Dedifferentiated amniotic fluid mesenchymal stem cell (primary cell): ENCODE measurements at regions not wholly inside any gene's neighbourhood (a gene's known extent, or its start where the extent isn't known, plus 50 kb on each side); places are given as distances from the start of the nearest gene placed in this dataset.
"Not testable (repeated sequence)": the region's sequence is repeated elsewhere in the genome, so short reads cannot be mapped to it uniquely, and the experiment has no call there.

Experiments
- DNase-seq: peaks from one replicate; pipeline ENCODE4 v3.0.0-alpha.2; 2016; ENCODE audit errors: extremely low spot score

DNA sequence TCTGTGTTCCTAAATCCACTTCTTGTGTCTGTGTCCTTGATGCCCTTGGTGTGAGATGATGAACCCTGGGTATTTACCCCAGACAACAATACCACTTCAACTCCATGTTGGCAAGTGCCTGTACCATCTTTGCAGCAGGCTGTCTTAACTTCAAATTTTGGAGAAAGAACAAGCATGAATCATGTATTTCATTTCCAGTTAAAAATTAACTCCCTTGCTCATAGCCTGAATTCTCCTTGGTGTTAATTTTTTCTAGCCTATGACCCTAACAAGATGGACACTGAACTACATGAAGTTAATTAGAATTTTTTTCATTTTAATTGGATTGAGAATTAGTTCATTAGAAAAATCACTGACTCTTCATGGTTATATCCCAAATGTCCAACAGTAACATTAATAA is 267.8 kb upstream of the INTU start:
- no peak for DNase-seq

DNA sequence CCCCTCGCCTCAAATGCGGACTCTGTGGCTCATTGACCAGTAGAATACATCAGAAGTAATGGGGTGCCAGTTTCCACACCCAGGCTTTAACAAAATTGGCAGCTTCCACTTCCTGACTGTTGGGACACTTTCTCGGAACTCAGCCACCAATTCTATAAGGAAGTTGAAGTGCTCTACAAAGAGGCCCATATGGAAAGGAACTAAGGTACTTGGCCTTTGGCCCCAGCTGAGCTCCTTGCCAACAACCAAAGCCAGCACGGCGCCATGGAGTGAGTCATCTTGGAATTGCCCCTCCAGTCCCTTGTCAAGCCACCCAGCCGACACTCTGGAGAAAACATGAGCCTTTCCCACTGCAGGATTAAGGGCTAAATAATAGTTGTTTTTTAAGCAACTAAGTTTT is 262.2 kb upstream of the INTU start:
- DNase-seq = no peak

DNA sequence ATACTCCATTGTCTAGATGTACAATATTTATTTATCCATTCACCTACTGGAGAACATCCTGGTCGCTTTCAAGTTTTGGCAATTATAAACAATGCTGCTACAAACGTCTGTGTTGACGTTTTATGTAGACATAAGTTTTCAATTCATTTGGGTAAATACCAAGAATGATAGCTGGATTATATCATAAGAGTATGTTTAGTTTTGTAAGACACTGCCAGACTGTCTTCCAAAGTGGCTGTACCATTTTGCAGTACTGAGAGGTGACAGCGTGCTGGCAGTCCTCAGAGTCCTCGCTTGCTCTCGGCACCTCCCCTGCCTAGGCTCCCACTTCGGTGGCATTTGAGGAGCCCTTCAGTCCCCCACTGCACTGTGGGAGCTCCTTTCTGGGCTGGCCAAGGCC is 253.3 kb upstream of the INTU start:
- no peak for DNase-seq

DNA sequence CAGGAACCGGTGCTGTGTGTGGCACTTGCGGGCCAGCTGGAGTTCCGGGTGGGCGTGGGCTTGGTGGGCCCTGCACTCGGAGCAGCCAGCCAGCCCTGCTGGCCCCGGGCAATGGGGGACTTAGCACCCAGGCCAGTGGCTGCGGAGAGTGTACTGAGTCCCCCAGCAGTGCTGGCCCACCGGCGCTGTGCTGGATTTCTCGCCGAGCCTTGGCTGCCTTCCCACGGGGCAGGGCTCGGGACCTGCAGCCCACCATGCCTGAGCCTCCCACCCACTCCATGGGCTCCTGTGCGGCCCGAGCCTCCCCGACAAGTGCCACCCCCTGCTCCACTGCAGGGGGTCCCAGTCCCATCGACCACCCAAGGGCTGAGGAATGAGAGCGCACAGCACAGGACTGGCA is 252.8 kb upstream of the INTU start:
- not testable (repeated sequence) for DNase-seq

DNA sequence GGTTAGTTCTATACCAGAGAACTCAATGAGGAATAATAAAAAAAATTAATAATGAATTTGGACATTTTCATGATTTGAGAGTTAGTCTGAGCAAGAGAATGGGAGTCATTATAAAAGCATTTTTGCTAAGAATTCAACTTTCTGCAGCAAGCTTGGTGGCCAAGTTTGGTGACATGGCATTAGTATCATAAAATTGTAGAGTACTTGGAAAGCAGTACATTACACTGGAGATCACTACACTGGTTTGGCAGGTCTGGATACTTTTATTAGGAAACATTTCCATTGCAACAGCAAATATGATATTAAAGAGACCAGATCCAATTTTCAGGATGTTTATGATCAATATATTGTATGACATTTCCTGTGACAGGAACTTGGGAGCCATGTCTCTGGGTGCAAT is 249.1 kb upstream of the INTU start:
- no peak for DNase-seq

DNA sequence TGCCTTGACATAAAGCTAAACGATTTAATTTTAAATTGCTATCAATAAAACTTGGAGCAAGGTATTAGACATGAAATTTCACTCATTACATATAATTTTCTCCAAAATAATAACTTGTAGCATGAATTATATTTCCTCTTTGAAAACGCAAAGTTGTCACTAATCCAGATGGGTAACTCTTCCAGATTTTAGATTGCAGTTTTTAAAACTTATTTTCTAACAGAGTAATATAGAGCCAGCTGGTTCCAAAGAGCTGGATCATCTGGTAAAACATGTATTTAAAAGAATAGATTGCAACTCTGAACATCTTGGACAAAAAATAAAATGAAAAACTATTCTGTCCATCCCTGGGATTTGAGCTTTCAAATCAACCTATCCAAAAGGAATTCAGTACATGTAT is 238.2 kb upstream of the INTU start:
- no peak for DNase-seq

DNA sequence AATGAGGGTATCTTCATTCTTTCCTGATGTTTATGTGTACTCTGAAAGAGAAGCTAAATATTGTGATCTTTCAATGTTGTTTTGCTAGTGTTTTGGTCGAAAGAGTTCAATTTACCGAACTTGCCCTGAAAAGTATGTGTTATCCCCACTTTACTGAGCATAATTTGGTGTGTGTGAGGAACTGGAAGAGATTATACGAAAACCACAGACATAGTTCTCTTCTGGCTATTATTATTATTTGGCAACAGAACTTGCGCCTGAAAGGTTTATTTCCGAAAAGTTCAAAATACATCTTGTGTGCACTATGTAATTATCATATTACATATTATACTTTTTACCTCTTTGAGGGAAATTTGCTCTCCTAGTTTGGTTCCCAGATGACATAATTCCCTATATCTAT is 232.5 kb upstream of the INTU start:
- no peak for DNase-seq

DNA sequence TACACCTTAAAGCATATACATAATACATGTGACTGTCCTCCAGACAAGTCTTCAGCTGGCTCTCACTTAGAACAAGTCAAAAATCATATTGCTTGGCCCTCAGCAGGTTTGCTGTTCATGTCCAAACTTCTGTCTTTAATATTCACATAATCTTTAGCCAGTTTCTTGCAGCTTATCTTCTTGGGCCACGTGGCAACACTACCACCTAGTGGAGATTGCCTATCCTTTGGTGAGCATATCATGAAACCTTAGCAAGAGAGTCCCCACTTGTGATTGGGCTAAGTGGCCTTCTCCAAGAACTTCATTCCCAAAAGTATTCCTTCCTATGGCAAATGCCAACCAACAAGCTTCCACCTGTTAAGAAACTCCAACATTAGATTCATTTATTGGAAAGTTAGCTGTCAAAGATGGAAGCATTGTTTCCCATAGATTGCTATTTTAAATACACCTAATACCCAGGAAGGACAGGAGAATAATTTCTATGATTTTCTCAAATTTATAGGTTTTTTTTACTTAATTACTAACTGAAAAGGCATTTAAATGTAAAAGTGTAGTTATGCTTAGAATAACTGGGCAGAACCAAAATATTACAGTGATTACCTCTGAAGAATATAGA is 231.9 kb upstream of the INTU start:
- peak; percentile 77 for DNase-seq

DNA sequence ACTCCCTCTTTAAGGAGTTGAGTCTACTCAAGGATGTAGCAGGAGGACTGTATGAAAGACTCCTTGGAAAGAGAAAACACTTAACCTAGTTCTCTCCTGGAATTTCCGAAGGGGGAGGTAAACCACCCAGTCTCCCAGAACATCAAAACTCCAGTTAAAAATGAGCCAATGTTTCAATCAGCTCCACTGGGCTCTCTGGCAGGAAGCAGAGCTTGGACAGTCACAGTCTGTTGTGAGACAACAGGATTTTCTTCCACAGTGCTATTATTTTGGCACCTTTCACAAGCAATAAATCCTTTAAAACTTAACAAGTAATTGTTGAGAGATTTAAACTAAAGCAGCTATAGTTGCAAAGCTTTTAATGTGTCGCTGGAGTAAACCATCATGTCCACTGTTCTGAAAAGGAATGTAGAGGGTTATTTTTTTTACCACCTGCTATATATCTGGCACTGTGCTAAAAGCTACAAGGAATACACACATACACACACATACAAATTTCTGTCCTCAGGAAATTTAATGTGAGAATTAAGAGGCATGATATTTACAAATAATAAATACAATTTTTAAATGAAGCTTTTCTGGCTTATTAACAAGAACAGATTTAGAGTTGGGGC is 229.2 kb upstream of the INTU start:
- no peak for DNase-seq

DNA sequence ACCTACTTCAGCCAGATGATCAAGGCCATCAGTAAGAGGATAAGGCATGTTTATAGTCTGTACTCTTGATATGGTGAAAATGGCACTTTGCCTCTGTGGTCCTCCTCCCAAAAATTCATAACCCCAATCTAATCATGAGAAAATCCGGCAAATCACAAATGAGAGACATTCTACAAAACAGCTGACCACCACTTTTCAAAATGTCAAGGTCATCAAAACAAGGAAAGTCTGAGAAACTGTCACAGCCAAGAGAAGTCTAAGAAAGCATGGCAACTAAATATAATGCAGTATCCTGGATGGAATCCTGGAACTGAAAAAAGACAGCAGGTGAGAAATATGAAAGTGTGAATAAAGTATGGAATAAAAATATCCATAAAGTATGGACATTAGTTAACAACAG is 226.6 kb upstream of the INTU start:
- no peak for DNase-seq

DNA sequence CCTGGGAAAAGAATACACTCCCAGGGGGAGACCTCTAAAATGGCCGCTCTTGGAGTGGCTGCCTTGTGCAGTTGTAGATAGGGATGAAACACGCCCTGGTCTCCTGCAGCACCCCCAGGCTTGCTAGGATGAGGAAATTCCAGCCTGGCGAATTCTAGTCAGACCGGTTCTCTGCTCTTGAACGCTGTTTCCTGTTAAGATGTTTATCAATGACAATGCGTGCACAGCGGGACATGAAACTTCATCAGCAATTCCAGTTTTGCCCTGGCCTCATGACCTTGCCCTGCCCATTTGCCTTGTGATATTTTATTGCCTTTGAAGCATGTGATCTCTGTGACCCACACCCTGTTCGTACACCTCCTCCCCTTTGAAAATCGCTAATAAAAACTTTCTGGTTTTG is 225.2 kb upstream of the INTU start:
- not testable (repeated sequence) for DNase-seq

DNA sequence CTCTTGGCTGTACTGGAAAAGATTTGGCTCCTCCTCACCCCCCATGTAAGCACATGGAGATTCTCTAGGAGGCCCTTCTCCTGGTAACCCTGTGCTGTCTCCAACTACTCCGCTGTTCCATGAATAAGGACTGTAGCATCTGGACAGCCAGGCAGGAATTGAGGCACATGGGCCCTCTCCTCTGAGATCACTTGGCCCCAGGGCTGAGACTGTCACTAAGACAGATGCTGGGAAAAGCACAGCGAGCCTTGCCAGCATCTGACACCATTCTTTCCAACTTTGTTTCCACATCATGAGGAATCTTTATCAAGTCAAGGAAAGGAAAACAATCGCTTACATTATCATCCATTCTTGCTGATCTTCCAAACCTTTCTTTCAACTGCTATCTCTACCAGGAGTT is 222.6 kb upstream of the INTU start:
- no peak for DNase-seq

DNA sequence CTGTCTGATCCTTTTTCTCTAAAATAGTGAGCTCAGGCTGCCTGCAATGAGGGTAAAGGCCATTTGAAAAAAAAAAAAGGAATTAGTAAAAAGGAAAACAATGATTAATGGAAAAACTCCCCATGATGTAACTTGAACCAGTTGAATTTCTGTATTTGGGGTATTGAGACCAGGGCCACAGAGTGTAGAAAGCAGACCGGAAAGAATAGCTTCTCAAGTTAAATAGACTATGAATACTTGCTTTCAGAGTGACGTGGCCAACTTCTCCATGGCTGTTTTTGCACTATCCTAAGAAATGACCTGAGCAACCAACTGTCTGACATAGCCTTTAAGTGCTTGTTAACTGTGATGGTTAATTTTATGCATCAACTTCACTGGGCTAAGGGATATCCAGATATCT is 222.1 kb upstream of the INTU start:
- no peak for DNase-seq

DNA sequence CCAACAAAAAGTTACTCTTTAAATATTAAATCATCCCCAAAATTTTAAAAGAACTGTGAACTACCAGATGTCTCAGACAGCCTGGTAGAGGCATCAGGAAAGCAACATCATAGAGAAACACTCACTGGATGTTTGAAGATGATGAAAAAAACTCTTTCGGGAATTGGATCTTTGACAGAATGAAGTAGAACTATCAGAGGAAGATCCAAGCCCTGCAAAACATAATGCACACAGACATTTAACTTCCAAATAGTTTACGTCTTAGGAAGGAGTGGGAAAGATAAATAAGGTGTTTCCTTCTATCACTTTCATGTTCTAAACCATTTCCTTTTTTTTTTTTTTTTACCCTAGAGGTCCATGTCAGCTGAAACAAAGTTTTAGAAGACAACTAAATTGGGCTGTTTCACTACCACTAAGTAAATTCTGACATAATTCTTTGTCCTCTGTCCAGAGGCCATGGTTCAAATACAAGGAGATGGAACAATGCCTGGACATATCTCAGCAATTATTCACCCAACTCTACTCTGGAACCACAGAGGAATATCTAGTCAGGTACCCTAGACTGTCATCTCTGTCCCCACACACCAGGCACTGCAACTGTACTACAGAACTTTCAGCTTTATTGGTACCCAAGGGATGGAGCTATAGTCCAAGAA is 217.7 kb upstream of the INTU start:
- no peak for DNase-seq

DNA sequence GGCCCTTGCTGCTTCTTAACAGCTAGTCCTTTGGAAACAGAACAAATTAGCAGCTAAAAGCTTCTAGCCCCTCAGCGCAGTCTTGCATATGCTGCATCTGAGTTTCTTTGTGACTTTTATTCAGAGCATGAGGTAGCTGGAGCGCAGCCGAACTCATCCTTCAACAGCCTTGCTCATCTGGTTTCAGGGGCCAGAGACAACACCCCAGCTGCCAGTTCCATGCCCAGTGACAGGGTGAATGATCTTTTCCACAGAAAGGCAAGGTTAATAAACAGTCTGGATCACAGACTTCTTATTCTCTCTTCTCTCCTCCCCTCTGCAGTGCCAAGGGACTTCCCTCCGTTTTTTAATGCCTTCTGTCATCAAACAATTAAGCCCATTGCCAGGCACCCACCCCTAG is 216.6 kb upstream of the INTU start:
- DNase-seq = no peak

DNA sequence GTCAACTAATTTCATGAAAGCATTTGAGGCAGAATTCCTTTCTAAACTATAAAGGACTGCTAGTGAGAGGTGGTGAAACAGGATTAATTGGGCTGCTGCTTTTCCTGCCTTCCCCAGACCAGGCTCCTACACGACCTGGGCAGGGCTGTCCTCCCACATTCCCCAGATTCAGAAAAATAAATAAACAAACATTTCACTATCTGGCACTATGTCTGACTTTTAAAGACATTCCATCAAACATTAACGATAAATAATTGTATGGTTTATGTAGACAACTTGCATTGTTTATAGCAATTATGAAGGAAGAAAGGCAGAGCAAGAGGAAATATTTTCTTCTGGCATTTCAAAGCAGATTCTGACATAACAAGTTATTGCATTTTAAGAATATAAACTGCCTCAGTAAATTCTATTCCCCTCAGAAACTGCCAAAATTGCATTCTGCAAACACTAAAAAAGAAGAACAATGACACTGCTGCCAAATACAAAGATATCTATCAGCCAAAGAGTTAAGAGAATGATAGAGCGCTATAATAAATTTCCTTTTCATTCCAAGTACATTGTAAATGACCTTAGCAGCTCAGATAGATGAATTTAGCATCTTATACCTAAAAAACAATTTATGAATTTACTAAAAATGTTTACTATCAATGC is 214.7 kb upstream of the INTU start:
- no peak for DNase-seq

DNA sequence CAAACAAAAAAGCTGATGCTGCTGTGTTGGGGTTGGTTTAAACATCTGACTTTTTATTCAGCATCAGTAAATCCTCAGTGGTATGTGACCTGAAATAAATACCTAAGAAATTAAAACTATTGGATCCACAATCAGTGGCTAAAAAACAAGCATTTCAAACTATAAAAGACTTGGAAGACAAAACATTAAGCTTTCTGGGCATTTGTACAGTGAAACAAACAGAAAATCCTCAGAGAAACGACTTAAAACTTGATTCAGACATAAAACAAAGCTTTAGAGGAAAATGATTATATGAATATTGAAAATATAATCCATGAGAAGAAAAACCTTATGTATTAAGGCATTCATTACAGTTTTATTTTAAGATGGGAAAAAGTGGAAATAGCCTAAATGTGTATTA is 213.3 kb upstream of the INTU start:
- DNase-seq = no peak

DNA sequence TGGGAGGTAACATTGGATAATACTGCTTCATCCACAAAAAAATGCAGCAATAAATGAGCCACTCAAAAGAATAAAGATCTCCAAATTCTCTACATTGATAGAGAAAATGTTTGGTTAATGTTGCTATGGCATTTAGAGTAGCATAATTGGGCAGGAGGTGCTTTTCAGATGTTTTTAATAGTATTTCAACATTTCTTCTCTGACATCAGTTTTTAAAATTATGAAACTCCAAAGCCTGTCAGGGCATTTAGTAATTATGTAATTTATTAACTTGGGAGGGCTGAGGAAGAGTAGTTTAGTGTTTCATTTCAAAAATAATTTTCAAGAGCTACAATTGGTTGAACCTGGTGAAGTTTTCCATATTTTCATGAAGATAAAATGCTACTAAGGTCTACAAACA is 211.3 kb upstream of the INTU start:
- DNase-seq = no peak

DNA sequence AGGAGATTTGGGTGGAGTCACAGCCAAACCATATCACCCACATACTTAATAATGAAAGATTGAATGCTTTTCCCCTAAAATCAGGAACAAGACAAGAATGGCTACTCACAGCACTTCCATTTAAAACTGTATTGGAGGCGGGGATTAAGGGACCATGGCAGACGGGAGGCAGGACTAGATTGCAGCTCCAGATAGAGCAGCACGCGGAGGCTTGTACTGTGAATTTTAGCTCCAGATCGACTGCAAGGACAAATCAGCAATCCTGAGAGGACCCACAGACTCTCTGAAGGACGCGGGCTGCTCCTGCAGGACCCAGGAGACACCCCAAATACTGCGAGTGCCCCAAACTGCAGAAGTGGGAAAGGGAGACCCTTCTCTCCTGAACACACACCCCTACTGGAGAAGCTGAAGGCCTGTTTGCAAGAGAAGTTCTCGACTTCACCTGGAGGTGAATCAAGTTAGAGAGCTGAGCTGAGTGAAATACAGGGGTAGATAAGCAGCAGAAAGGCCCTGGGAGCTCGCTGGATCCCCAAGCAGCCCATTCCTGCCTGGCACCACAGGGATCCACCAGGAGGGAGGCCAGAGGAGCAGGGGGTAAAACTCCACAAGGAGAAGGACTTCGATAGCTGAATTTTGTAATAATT is 207.4 kb upstream of the INTU start:
- DNase-seq = no peak

DNA sequence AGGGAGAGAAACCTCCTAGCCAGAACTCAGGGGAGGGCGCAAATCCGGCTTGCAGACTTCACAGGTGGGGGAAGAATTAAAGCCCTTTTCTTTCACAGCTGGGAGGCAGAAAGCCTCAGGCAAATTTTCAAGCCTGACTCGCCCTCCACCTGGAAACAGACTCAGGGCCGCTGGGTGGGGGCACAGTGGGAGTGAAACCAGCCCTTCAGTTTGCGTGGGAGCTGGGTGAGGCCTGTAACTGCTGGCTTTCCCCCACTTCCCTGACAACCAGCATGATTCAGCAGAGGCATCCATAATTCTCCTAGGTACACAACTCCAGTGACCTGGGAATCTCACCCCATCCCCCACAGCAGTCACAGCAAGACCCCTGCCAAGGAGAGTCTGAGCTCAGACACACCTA is 206.9 kb upstream of the INTU start:
- DNase-seq = no peak

DNA sequence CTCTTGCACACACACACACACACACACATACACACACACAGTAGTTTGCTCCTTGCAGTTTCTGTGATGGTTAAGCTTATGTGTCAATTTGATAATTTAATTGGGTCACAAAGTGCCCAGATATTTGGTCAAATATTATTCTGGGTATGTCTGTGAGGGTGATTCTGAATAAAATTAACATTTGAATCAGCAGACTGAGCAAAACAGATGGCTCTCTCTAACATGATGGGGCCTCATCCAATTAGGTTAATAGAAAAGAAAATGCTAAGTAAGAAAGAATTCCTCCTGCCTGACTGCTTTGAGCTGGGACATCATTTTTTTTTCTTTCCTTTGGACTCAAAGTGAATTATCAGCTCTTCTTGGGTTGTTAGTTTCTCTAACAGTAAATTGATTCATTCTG is 191.2 kb upstream of the INTU start:
- DNase-seq = no peak

DNA sequence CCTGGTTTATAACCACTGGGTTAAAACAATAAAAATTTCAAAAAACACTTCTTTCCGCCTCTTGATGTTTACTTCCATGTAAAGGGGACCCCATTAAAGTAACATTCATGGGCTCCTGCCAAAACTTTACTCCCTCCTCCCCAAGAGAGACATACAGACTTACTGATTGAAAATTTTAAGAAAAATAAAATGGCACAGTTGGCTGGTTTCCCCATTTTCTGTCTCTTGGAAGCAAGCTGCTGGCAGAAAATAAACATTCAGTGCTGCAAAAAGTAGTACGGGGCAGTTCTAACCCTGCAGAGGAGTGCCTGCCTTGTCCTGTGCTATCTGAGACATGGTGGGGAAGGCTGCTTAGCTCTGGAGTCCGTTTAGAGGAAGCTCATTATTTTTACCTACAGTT is 187.3 kb upstream of the INTU start:
- no peak for DNase-seq

DNA sequence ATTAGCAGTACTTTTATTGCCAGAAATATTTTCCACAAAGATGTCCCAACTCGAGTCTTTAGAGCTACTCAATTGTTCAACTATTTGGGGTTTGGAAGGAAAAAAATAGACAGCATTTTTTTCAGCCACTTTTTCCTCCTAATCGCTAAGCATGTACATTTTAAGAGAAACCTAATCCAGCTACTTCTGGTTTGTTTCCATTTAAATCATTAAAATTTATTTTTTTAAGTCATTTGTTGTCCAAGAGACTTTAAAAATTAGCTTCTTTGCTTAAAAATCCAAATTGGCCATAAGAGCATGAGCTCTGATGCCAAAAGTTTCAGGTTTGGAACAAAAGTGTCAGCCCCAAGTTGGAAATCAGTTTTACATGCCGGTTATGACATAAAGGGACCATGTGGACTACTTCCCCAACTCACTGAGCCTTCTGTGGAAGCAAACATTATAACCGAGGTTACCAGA is 186.3 kb upstream of the INTU start:
- no peak for DNase-seq
